ENCODE measurements at regions not wholly inside any gene's neighbourhood (a gene's known extent, or its start where the extent isn't known, plus 50 kb on each side); places are given as distances from the start of the nearest gene placed in this dataset.

GRCh38 chr13:37270226-37271001 lies 164.9 kb upstream of the CSNK1A1L start:
- Histone ChIP-seq H3K27me3 (no peaks in the 10 kb centered on the region), H3K36me3 (no peaks in the 10 kb centered on the region), H3K4me1 (no peaks in the 10 kb centered on the region), H3K27ac (no peak overlapping the region), H3K4me3 (no peak overlapping the region), H3K9me3 (peaks cover 0 to 11% of the 10 kb centered on the region in 2 donors)
- no peak for DNase-seq (ENCODE audit: low spot score)
- TF ChIP-seq, protein P1, sequence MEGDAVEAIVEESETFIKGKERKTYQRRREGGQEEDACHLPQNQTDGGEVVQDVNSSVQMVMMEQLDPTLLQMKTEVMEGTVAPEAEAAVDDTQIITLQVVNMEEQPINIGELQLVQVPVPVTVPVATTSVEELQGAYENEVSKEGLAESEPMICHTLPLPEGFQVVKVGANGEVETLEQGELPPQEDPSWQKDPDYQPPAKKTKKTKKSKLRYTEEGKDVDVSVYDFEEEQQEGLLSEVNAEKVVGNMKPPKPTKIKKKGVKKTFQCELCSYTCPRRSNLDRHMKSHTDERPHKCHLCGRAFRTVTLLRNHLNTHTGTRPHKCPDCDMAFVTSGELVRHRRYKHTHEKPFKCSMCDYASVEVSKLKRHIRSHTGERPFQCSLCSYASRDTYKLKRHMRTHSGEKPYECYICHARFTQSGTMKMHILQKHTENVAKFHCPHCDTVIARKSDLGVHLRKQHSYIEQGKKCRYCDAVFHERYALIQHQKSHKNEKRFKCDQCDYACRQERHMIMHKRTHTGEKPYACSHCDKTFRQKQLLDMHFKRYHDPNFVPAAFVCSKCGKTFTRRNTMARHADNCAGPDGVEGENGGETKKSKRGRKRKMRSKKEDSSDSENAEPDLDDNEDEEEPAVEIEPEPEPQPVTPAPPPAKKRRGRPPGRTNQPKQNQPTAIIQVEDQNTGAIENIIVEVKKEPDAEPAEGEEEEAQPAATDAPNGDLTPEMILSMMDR (IDR thresholded peaks at IDR 0.05) = no peak

- TF ChIP-seq, protein P1 (IDR thresholded peaks at IDR 0.05) = no peak
- Histone ChIP-seq H3K9me3 (peaks cover 0 to 18% of the 10 kb centered on the region in 2 donors), H3K4me3 (no peak overlapping the region), H3K27ac (no peak overlapping the region), H3K4me1 (no peaks in the 10 kb centered on the region), H3K27me3 (no peaks in the 10 kb centered on the region), H3K36me3 (no peaks in the 10 kb centered on the region)
- DNase-seq (ENCODE audit: low spot score) = no peak
Observed at GRCh38 chr13:37263871-37264270, 158.4 kb upstream of the CSNK1A1L start.

DNA sequence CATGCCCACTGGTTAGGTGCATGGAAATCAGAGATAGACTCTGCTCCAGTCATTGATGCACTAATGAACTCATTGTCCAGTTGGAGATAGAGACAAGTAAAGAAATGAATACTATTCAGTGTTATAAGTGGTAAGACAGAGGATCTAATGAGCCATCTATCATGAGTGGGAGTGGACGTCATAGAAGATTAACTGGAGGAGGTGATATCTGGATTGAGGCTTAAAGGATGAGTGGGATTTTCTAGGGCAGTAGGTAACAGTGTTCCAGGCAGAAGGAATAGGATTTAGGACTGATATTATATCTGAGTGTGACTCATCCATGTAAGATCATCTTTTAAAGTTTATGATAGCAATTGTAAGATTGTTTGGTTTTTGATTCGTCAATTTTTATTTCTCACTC lies 152.2 kb upstream of the CSNK1A1L start:
- no peak overlapping the region for H3K4me3 ChIP-seq
- no peak overlapping the region for H3K27ac ChIP-seq
- H3K36me3 ChIP-seq = no peaks in the 10 kb centered on the region
- peaks cover 0 to 18% of the 10 kb centered on the region in 2 donors for H3K9me3 ChIP-seq
- TF ChIP-seq, protein P1 (IDR thresholded peaks at IDR 0.05) = no peak
- H3K27me3 ChIP-seq = no peaks in the 10 kb centered on the region
- no peaks in the 10 kb centered on the region for H3K4me1 ChIP-seq
- no peak for DNase-seq (ENCODE audit: low spot score)

- no peaks in the 10 kb centered on the region for H3K4me1 ChIP-seq
- no peaks in the 10 kb centered on the region for H3K36me3 ChIP-seq
- no peaks in the 10 kb centered on the region for H3K27me3 ChIP-seq
- no peak overlapping the region for H3K4me3 ChIP-seq
- H3K9me3 ChIP-seq = peaks cover 0 to 18% of the 10 kb centered on the region in 2 donors
- TF ChIP-seq, protein P1 (IDR thresholded peaks at IDR 0.05) = no peak
- H3K27ac ChIP-seq = no peak overlapping the region
- no peak for DNase-seq (ENCODE audit: low spot score)
Observed at GRCh38 chr13:37257051-37257450, 151.6 kb upstream of the CSNK1A1L start.

GRCh38 chr13:37241786-37242185 lies 136.3 kb upstream of the CSNK1A1L start:
- Histone ChIP-seq H3K9me3 (peaks cover 0 to 3% of the 10 kb centered on the region in 2 donors), H3K4me1 (no peaks in the 10 kb centered on the region), H3K27me3 (no peaks in the 10 kb centered on the region), H3K36me3 (no peaks in the 10 kb centered on the region), H3K27ac (no peak overlapping the region), H3K4me3 (no peak overlapping the region)
- DNase-seq (ENCODE audit: low spot score) = no peak
- TF ChIP-seq, protein P1 (IDR thresholded peaks at IDR 0.05) = no peak

- Histone ChIP-seq H3K4me3 (no peak overlapping the region), H3K9me3 (peaks cover 0 to 22% of the 10 kb centered on the region in 2 donors), H3K36me3 (no peaks in the 10 kb centered on the region), H3K27ac (no peak overlapping the region), H3K4me1 (no peaks in the 10 kb centered on the region), H3K27me3 (no peaks in the 10 kb centered on the region)
- TF ChIP-seq, protein P1 (IDR thresholded peaks at IDR 0.05) = no peak
- no peak for DNase-seq (ENCODE audit: low spot score)
Observed at GRCh38 chr13:37230346-37230745, 124.9 kb upstream of the CSNK1A1L start.

Measured in right atrium auricular region (tissue), 2 donors.